ENCODE measurements at regions not wholly inside any gene's neighbourhood (a gene's known extent, or its start where the extent isn't known, plus 50 kb on each side); places are given as distances from the start of the nearest gene placed in this dataset.

- ChIA-PET SMC1A (ENCODE audit: uncharacterized antibody, unreplicated experiment) (interaction anchor here (1.0 kb wide), 1 partner anchor 17 kb away, joined by 3 read pairs; no protein-coding TSS in a partner anchor), POLR2A (no interaction called here), RAD21 (ENCODE audit: unreplicated experiment) (no interaction called here), CTCF (no interaction called here)
- 31% methylated on average over 5 of the region's 5 CpGs for WGBS (ENCODE audit: insufficient coverage, insufficient replicate concordance, low lambda C conversion rate, missing lambda C conversion rate)
- no peak overlapping the region for H2AFZ ChIP-seq (ENCODE audit: control insufficient read depth, low read depth, low read length)
- no peak overlapping the region for H3K4me2 ChIP-seq (ENCODE audit: control insufficient read depth, insufficient read depth)
- FAIRE-seq = no peak
- no peak overlapping the region for H3K9ac ChIP-seq (ENCODE audit: control insufficient read depth, insufficient read depth, low read length)
- no TSS peak for BruUV-seq (replicated peaks)
- no peaks in the 10 kb centered on the region for H4K20me1 ChIP-seq (ENCODE audit: control insufficient read depth, insufficient read depth)
- ATAC-seq = no peak
- DNase-seq (ENCODE audit: low read depth, low spot score) = no peak
- intact Hi-C loops (cut with micrococcal nuclease; ENCODE audit: unreplicated experiment) (no loop called here), in situ Hi-C loops (cut with MboI) (no loop called here)
- no peak overlapping the region for H3K27ac ChIP-seq (ENCODE audit: control insufficient read depth, insufficient read depth)
- H3K27me3 ChIP-seq (replicated peaks in 1 of 2; ENCODE audit: control insufficient read depth in 2 of 2, insufficient read depth in 2 of 2, low read length in 1 of 2) = no peaks in the 10 kb centered on the region
- no peaks in the 10 kb centered on the region for H3K36me3 ChIP-seq (ENCODE audit: control insufficient read depth in 2 of 2, insufficient read depth in 2 of 2, low read length in 1 of 2)
- H3K4me3 ChIP-seq = no peak overlapping the region
- no peaks in the 10 kb centered on the region for H3K9me3 ChIP-seq (replicated peaks; ENCODE audit: control insufficient read depth, insufficient read depth, low read length)
- H3K4me1 ChIP-seq (ENCODE audit: control insufficient read depth, insufficient read depth, low read length) = no peaks in the 10 kb centered on the region
- H3K79me2 ChIP-seq (ENCODE audit: control insufficient read depth, insufficient read depth, low read length) = no peaks in the 10 kb centered on the region
- TF ChIP-seq HDAC2 (IDR thresholded peaks at IDR 0.05) (no peak), RUNX3 (IDR thresholded peaks at IDR 0.05; ENCODE audit: low read length) (no peak), SIX5 (IDR thresholded peaks at IDR 0.05; ENCODE audit: low read depth, low read length, severe bottlenecking) (no peak), KAT2A (conservative IDR thresholded peaks at IDR 0.05; ENCODE audit: control insufficient read depth, low read depth, low read length) (no peak), POLR2AphosphoS5 (IDR thresholded peaks at IDR 0.05; ENCODE audit: low read length) (no peak), SUPT20H (IDR thresholded peaks at IDR 0.05; ENCODE audit: borderline replicate concordance, control insufficient read depth, low read depth, low read length) (no peak), CHD4 (IDR thresholded peaks at IDR 0.05) (no peak), YBX1 (IDR thresholded peaks at IDR 0.05) (no peak), ZBTB4 (CRISPR knock-in tag; IDR thresholded peaks at IDR 0.05) (no peak), MYC (IDR thresholded peaks at IDR 0.05; ENCODE audit: insufficient read depth, insufficient read length, insufficient replicate concordance, low read length, severe bottlenecking) (no peak), ZBTB11 (CRISPR knock-in tag; IDR thresholded peaks at IDR 0.05) (no peak), EZH2 (IDR thresholded peaks at IDR 0.05; ENCODE audit: borderline replicate concordance, control insufficient read depth, low read depth, low read length) (no peak), DPF2 (IDR thresholded peaks at IDR 0.05) (no peak), ZNF592 (IDR thresholded peaks at IDR 0.05) (no peak), NR2C1 (IDR thresholded peaks at IDR 0.05) (no peak)
Measured at GRCh38 chr4:160537681-160538080, 1434.8 kb downstream of the RAPGEF2 start.
